PC-3 (cell line): ENCODE measurements at regions not wholly inside any gene's neighbourhood (a gene's known extent, or its start where the extent isn't known, plus 50 kb on each side); places are given as distances from the start of the nearest gene placed in this dataset.
"Not testable (repeated sequence)": the region's sequence is repeated elsewhere in the genome, so short reads cannot be mapped to it uniquely, and the experiment has no call there.

ENCODE experiments used
- ATAC-seq: fragments of 200-7000 bp; cut with Tn5 transposase; 2 replicates; pipeline ENCODE4 v1.9.1; 2020; ENCODE audit warnings: mild to moderate bottlenecking, moderate library complexity
- BruUV-seq: library from RNA; stranded (reverse); fragments of 400-500 nt; replicated peaks from 2 replicates; lab custom pipeline; 2021; lab: Mats Ljungman, UMichigan
- CTCF ChIA-PET: fragments of 300-600 bp; sonication (Branson Sonifier 250); formaldehyde crosslinking; loops from one replicate; lab custom pipeline; 2022; ENCODE audit warnings: antibody characterized with exemption; lab: Charles Lee
- POLR2A ChIA-PET: fragments of 300-600 bp; sonication (Branson Sonifier 250); formaldehyde crosslinking; loops from one replicate; lab custom pipeline; 2022; ENCODE audit warnings: antibody characterized with exemption; ENCODE audit not compliant: unreplicated experiment; lab: Charles Lee
- DNase-seq: peaks from one replicate; pipeline ENCODE4 v3.0.0-alpha.2; 2015
- H2AFZ ChIP-seq: fragments of 300-600 bp; sonication (generic); 2 replicates; pipeline ENCODE4 v1.6.0; 2016; ENCODE audit warnings: antibody characterized with exemption, low read length
- H3F3A ChIP-seq: fragments of 300-600 bp; sonication (generic); one replicate; pipeline ENCODE4 v1.6.0; 2017; ENCODE audit warnings: antibody characterized with exemption, low read length, control low read depth, mild to moderate bottlenecking; ENCODE audit not compliant: unreplicated experiment
- H3K27ac ChIP-seq: fragments of 300-600 bp; sonication (generic); 2 replicates; pipeline ENCODE4 v1.5.1; 2016; ENCODE audit warnings: mild to moderate bottlenecking, low read length
- H3K27me3 ChIP-seq: fragments of 300-600 bp; sonication (generic); 2 replicates; pipeline ENCODE4 v1.6.1; 2016; ENCODE audit warnings: low read length, mixed read lengths
- H3K36me3 ChIP-seq: fragments of 300-600 bp; sonication (generic); 2 replicates; pipeline ENCODE4 v1.6.1; 2016; ENCODE audit warnings: low read depth, mixed run types, low read length, mixed read lengths
- H3K4me1 ChIP-seq: fragments of 300-600 bp; sonication (generic); 2 replicates; pipeline ENCODE4 v1.5.1; 2016; ENCODE audit warnings: low read length; ENCODE audit not compliant: insufficient read depth
- H3K4me2 ChIP-seq: fragments of 300-600 bp; sonication (generic); 2 replicates; pipeline ENCODE4 v1.6.0; 2016; ENCODE audit warnings: low read length
- H3K4me3 ChIP-seq: fragments of 300-600 bp; sonication (generic); 2 replicates; pipeline ENCODE4 v1.5.1; 2016; ENCODE audit warnings: mild to moderate bottlenecking, low read length, mixed read lengths
- H3K79me2 ChIP-seq: fragments of 300-600 bp; sonication (generic); 2 replicates; pipeline ENCODE4 v1.6.1; 2017; ENCODE audit warnings: low read length, mixed read lengths
- H3K9ac ChIP-seq: fragments of 300-600 bp; sonication (generic); 2 replicates; pipeline ENCODE4 v1.6.0; 2016; ENCODE audit warnings: mild to moderate bottlenecking, low read length
- H3K9me2 ChIP-seq: fragments of 300-600 bp; sonication (generic); replicated peaks from 2 replicates; pipeline ENCODE4 v1.6.1; 2016; ENCODE audit warnings: mixed run types, low read length, mixed read lengths
- H3K9me3 ChIP-seq: fragments of 300-600 bp; sonication (generic); 2 replicates; pipeline ENCODE4 v1.6.1; 2016; ENCODE audit warnings: low read length, mixed read lengths
- H4K20me1 ChIP-seq: fragments of 300-600 bp; sonication (generic); 2 replicates; pipeline ENCODE4 v1.6.1; 2016; ENCODE audit warnings: low read length, mixed read lengths
- EZH2 ChIP-seq: fragments of 300-600 bp; sonication (generic); IDR thresholded peaks from one replicate; pipeline ENCODE4 v1.6.1; 2017; ENCODE audit warnings: antibody characterized with exemption, mild to moderate bottlenecking, low read length; ENCODE audit not compliant: unreplicated experiment
- EZH2phosphoT487 ChIP-seq: fragments of 300-600 bp; sonication (generic); IDR thresholded peaks from 2 replicates; pipeline ENCODE4 v1.6.1; 2018; ENCODE audit warnings: mild to moderate bottlenecking, antibody characterized with exemption, low read length, borderline replicate concordance
- intact Hi-C: fragments of 100-400 bp; cut with micrococcal nuclease; formaldehyde crosslinking; loops from 2 replicates; pipeline ENCODE4 v1.9.0; 2023
- TF ChIP-seq, protein P1 (sequence below): fragments of 300-600 bp; sonication (generic); conservative IDR thresholded peaks from 2 replicates; pipeline ENCODE4 v1.5.1; 2017; ENCODE audit warnings: antibody characterized with exemption, low read depth, mild to moderate bottlenecking, low read length

- Histone ChIP-seq H3K9ac (no peak overlapping the region), H3K4me3 (no peak overlapping the region), H3K27me3 (no peaks in the 10 kb centered on the region), H3K4me2 (no peak overlapping the region), H3K36me3 (no peaks in the 10 kb centered on the region), H3K4me1 (no peaks in the 10 kb centered on the region), H3K27ac (no peak overlapping the region), H3F3A (no peaks in the 10 kb centered on the region), H3K9me3 (no peaks in the 10 kb centered on the region), H3K79me2 (no peaks in the 10 kb centered on the region), H4K20me1 (no peaks in the 10 kb centered on the region), H2AFZ (no peak overlapping the region), H3K9me2 (no peaks in the 10 kb centered on the region)
- TF ChIP-seq EZH2phosphoT487: no peak
- TF ChIP-seq, protein P1, sequence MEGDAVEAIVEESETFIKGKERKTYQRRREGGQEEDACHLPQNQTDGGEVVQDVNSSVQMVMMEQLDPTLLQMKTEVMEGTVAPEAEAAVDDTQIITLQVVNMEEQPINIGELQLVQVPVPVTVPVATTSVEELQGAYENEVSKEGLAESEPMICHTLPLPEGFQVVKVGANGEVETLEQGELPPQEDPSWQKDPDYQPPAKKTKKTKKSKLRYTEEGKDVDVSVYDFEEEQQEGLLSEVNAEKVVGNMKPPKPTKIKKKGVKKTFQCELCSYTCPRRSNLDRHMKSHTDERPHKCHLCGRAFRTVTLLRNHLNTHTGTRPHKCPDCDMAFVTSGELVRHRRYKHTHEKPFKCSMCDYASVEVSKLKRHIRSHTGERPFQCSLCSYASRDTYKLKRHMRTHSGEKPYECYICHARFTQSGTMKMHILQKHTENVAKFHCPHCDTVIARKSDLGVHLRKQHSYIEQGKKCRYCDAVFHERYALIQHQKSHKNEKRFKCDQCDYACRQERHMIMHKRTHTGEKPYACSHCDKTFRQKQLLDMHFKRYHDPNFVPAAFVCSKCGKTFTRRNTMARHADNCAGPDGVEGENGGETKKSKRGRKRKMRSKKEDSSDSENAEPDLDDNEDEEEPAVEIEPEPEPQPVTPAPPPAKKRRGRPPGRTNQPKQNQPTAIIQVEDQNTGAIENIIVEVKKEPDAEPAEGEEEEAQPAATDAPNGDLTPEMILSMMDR: no peak
- TF ChIP-seq EZH2: no peak
- CTCF ChIA-PET: no interaction called here
- intact Hi-C loops: no loop called here
- no TSS peak for BruUV-seq
- DNase-seq: no peak
- ATAC-seq: no peak
- POLR2A ChIA-PET: interaction anchor here (0.6 kb wide), 2 partner anchors 11 to 112 kb away, joined by 3 read pairs; no protein-coding TSS in a partner anchor
These were observed 296.4 kb downstream of the HIVEP2 start for GRCh38 chr6:142648526-142648925.

DNA sequence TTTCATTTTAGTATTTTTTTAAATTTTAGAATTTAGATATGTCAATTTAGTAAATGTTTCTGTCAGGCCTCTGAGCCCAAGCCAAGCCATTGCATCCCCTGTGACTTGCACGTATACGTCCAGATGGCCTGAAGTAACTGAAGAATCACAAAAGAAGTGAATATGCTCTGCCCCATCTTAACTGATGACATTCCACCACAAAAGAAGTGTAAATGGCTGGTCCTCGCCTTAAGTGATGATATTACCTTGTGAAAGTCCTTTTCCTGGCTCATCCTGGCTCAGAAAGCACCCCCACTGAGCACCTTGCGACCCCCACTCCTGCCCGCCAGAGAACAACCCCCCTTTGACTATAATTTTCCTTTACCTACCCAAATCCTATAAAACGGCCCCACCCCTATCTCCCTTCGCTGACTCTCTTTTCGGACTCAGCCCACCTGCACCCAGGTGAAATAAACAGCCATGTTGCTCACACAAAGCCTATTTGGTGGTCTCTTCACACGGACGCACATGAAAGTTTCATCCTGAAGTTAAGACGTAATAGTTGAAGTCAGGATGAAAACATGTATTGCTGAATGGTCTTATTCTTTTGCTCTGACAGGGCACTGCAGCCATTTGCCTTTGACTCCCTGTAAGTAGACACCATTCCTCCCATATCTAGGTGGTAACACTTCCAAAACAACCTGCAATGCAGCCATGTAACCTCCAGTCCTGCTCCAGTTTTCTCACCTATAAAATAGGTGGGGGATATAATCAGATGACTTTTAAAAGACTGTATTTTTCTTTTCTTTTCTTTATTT lies 295.3 kb downstream of the HIVEP2 start:
- BruUV-seq: not testable (repeated sequence)

DNA sequence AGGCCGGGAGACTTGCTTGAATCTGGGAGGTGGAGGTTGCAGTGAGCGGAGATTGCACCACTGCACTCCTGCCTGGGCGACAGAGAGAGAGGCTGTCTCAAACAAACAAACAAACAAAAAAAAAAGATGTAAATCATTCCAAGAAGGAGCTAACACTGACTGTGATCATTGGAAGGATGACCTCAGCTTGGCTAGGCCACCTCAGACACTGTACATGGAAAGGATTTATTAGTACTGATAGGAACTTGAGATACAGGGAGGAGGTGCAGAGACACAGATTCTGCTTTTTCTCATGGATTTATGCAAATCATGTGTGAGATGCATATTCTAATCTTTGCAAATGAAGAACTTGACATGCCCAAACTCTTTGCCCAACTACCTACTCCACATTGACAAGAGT lies 293.6 kb downstream of the HIVEP2 start:
- no peak for ATAC-seq
- Histone ChIP-seq H3K4me1 (no peaks in the 10 kb centered on the region), H3K9me3 (no peaks in the 10 kb centered on the region), H3K4me2 (no peak overlapping the region), H3K9ac (no peak overlapping the region), H4K20me1 (no peaks in the 10 kb centered on the region), H3F3A (no peaks in the 10 kb centered on the region), H3K27ac (no peak overlapping the region), H3K9me2 (no peaks in the 10 kb centered on the region), H3K4me3 (no peak overlapping the region), H3K27me3 (no peaks in the 10 kb centered on the region), H3K79me2 (no peaks in the 10 kb centered on the region), H2AFZ (no peak overlapping the region), H3K36me3 (no peaks in the 10 kb centered on the region)
- ChIA-PET CTCF (no interaction called here), POLR2A (no interaction called here)
- DNase-seq: no peak
- intact Hi-C loops: no loop called here
- BruUV-seq: no TSS peak
- TF ChIP-seq EZH2phosphoT487: no peak
- no peak for TF ChIP-seq EZH2
- TF ChIP-seq, protein P1: no peak

More for the DNA sequence above, 295.3 kb downstream of the HIVEP2 start:
- H3K4me3 ChIP-seq, H3K9me2 ChIP-seq, H3K9ac ChIP-seq, H3F3A ChIP-seq, H3K4me2 ChIP-seq, ATAC-seq, H4K20me1 ChIP-seq, H3K4me1 ChIP-seq, H3K79me2 ChIP-seq, H2AFZ ChIP-seq, H3K27ac ChIP-seq, POLR2A ChIA-PET, DNase-seq, intact Hi-C loops, H3K36me3 ChIP-seq, H3K27me3 ChIP-seq, H3K9me3 ChIP-seq: not testable (repeated sequence)
- CTCF ChIA-PET: interaction anchor here (0.5 kb wide), 1 partner anchor 82 kb away, joined by 3 read pairs; no protein-coding TSS in a partner anchor
